Adrenal gland (tissue), 9 donors: ENCODE measurements at regions not wholly inside any gene's neighbourhood (a gene's known extent, or its start where the extent isn't known, plus 50 kb on each side); places are given as distances from the start of the nearest gene placed in this dataset.

ENCODE experiments used
- DNase-seq, 7 donors: peaks; one replicate each; pipeline ENCODE4 v3.0.0-alpha.2; 2019 to 2020
- H3K27ac ChIP-seq, 5 donors: fragments of 200-600 bp; sonication (generic) in 4 of 5; 1 replicate in 3 of 5; 2 replicates in 2 of 5; pipeline versions ENCODE4 v1.5.1 to v1.8.0; 2016 to 2020; ENCODE audit warnings: mild to moderate bottlenecking in 1 of 5
- H3K27me3 ChIP-seq: fragments of 200-600 bp; 2 replicates; pipeline ENCODE4 v1.8.0; 2021
- H3K36me3 ChIP-seq, 2 donors: fragments of 200-600 bp; replicated peaks in 1 of 2; 1 replicate in 1 of 2; 2 replicates in 1 of 2; pipeline versions ENCODE4 v1.5.1 to v1.8.0; 2018 to 2022
- H3K4me1 ChIP-seq, 2 donors: fragments of 200-600 bp; replicated peaks in 1 of 2; 1 replicate in 1 of 2; 2 replicates in 1 of 2; pipeline versions ENCODE4 v1.5.1 to v1.8.0; 2018 to 2021
- H3K4me3 ChIP-seq, 4 donors: fragments of 200-600 bp; sonication (generic) in 3 of 4; one replicate each; pipeline ENCODE4 v1.5.1; 2016 to 2018
- H3K9me3 ChIP-seq, 3 donors: fragments of 200-600 bp; sonication (generic) in 1 of 3; replicated peaks in 1 of 3; 1 replicate in 2 of 3; 2 replicates in 1 of 3; pipeline versions ENCODE4 v1.5.1 to v1.8.0; 2016 to 2021
- POLR2A ChIP-seq, 2 donors: fragments of 450-650 bp; IDR thresholded peaks; one replicate each; pipeline ENCODE4 v1.6.1; 2017; ENCODE audit warnings: antibody characterized with exemption in 2 of 2, mild to moderate bottlenecking in 2 of 2, moderate library complexity in 1 of 2
- WGBS, 4 donors: extraction: QIAGEN DNeasy Blood & Tissue Kit in 2 of 4; methylation state at CpG; one replicate each; pipeline versions ENCODE4 v1.1.5 to v1.1.7; 2013 to 2017; 5-methylcytosine and 5-hydroxymethylcytosine counted together
- intact Hi-C, 2 donors: fragments of 100-400 bp; cut with DNase I; formaldehyde crosslinking; loops; one replicate each; pipeline versions ENCODE4 v1.14.1 to v1.15.0; 2022 to 2023
- TF ChIP-seq, protein P1 (sequence below), 6 experiments: fragments of 450-650 bp in 4 of 6; fragments of 200-600 bp in 2 of 6; sonication (generic) in 1 of 6; IDR thresholded peaks; 1 replicate in 5 of 6; 2 replicates in 1 of 6; pipeline versions ENCODE4 v1.5.1 to v1.8.0; 2016 to 2021; ENCODE audit warnings: antibody characterized with exemption in 6 of 6, mild to moderate bottlenecking in 2 of 6, moderate library complexity in 1 of 6
- donor health status: healthy with polysubstance abuse.
- donor health status: Bipolar disorder and iron deficiency.
- donor health status: DM: yes; HTN: yes; CAD: no.
- donor health status: DM: no; HTN: no; CAD: no.
- donor health status: DM: no; HTN: no; CAD: no.

DNA sequence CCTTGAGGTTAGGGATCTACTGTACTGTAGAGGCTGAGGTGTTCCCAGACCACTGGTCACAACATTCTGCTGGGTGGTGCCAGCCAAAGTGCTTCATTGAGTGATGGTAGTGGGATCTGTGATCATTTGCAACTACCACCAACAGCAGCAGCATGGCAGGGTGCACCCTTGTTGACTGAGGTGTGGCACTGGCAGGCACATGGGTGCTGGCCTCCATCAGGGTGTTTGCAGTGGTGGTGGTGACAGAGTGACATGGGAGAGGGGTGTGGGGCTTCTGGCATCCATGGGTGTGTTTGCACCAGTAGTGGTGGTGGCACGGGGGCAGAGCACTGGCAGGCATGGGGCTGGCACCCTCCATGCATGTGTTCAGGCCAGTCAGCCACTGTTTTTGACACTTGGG lies 183.7 kb upstream of the LYPLAL1 start:
- no peak overlapping the region for H3K4me3 ChIP-seq
- WGBS, 4 donors: 86 to 100% (median 95%) methylated on average over 1 of the region's 1 CpG
- no peak for TF ChIP-seq POLR2A (IDR thresholded peaks at IDR 0.05)
- TF ChIP-seq, protein P1, sequence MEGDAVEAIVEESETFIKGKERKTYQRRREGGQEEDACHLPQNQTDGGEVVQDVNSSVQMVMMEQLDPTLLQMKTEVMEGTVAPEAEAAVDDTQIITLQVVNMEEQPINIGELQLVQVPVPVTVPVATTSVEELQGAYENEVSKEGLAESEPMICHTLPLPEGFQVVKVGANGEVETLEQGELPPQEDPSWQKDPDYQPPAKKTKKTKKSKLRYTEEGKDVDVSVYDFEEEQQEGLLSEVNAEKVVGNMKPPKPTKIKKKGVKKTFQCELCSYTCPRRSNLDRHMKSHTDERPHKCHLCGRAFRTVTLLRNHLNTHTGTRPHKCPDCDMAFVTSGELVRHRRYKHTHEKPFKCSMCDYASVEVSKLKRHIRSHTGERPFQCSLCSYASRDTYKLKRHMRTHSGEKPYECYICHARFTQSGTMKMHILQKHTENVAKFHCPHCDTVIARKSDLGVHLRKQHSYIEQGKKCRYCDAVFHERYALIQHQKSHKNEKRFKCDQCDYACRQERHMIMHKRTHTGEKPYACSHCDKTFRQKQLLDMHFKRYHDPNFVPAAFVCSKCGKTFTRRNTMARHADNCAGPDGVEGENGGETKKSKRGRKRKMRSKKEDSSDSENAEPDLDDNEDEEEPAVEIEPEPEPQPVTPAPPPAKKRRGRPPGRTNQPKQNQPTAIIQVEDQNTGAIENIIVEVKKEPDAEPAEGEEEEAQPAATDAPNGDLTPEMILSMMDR (IDR thresholded peaks at IDR 0.05): no peak
- H3K9me3 ChIP-seq: no peaks in the 10 kb centered on the region
- intact Hi-C loops: no loop called here
- no peak overlapping the region for H3K27ac ChIP-seq
- H3K27me3 ChIP-seq: no peaks in the 10 kb centered on the region
- DNase-seq: no peak
- H3K36me3 ChIP-seq: no peaks in the 10 kb centered on the region
- no peaks in the 10 kb centered on the region for H3K4me1 ChIP-seq

DNA sequence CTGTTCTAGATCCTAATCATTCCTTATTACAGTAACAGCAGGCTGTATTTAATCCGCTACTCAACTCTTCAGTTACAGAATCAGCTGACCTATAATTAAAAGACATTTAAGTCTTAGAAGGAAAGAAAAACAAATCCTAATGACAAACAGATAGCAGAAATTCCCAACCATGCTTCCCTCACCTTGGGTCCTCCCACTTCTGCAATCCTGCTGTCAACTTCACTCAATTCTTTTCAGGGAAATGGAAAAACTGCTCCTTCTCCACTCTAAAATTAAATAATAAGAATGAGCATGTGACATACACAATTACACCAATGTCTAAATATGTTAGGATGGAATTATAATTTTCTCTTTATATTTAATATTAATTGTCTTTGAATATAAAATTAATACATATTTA lies 182.6 kb upstream of the LYPLAL1 start:
- Histone ChIP-seq H3K36me3 (no peaks in the 10 kb centered on the region), H3K9me3 (no peaks in the 10 kb centered on the region), H3K27me3 (no peaks in the 10 kb centered on the region), H3K4me3 (no peak overlapping the region), H3K4me1 (no peaks in the 10 kb centered on the region), H3K27ac (no peak overlapping the region)
- TF ChIP-seq, protein P1 (IDR thresholded peaks at IDR 0.05): no peak
- no peak for TF ChIP-seq POLR2A (IDR thresholded peaks at IDR 0.05)
- 77 to 90% (median 86%) methylated on average over 1 of the region's 1 CpG for WGBS, 4 donors
- no peak for DNase-seq
- intact Hi-C loops: no loop called here

DNA sequence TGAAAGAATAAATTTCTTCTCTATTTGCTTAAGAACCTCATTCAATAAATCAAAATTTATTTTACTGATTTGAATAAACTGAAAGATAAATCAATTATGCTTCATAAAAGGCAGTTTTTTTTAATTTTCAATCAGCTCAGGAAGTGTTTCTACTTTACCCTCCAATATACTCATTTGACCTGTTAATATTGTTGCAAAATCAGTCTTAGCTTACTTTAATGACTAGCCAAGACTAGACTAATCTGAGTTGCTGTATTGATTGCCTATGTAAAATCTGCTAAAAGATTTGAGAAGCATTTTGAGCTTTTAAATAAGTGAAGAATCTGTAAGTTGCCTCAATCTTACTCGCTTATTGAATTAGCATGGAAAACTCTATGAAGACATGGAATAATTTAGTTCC lies 179.1 kb upstream of the LYPLAL1 start:
- no peaks in the 10 kb centered on the region for H3K36me3 ChIP-seq
- H3K27me3 ChIP-seq: no peaks in the 10 kb centered on the region
- no peaks in the 10 kb centered on the region for H3K4me1 ChIP-seq
- TF ChIP-seq POLR2A (IDR thresholded peaks at IDR 0.05): no peak
- TF ChIP-seq, protein P1 (IDR thresholded peaks at IDR 0.05): no peak
- H3K9me3 ChIP-seq: no peaks in the 10 kb centered on the region
- DNase-seq: no peak
- WGBS, 4 donors: 79 to 96% (median 92%) methylated on average over 1 of the region's 1 CpG
- H3K4me3 ChIP-seq: no peak overlapping the region
- H3K27ac ChIP-seq: no peak overlapping the region
- intact Hi-C loops: no loop called here

DNA sequence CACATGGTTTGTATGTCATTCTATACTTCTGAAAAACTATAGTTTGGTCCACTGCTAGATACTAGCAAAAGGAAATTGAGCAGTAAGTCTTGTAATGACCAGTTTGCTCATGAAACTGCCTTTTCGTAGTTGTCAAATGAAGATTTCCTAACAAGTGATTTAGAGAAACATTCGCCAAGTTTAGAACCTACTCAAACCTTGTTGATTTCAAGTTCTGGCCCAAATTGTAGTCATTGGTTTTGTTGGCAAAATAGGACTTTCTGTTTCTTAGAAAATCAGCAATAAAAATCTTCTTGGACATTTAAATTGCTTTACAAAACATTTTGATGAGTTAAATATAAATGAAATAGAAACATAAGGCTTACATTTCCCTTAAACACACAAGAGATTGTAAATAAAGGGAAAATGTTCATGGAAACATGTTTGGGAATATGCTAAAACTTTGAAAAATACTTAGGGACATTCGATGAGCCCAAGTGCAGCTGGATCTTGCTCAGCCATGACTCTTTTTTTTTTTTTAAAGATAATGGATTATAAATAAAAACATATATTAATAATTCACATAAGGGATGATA lies 178.5 kb upstream of the LYPLAL1 start:
- Histone ChIP-seq H3K36me3 (no peaks in the 10 kb centered on the region), H3K27me3 (no peaks in the 10 kb centered on the region), H3K4me1 (no peaks in the 10 kb centered on the region), H3K27ac (no peak overlapping the region), H3K4me3 (no peak overlapping the region), H3K9me3 (no peaks in the 10 kb centered on the region)
- intact Hi-C loops: no loop called here
- TF ChIP-seq, protein P1 (IDR thresholded peaks at IDR 0.05): no peak
- TF ChIP-seq POLR2A (IDR thresholded peaks at IDR 0.05): no peak
- no peak for DNase-seq
- WGBS, 4 donors: 83 to 89% (median 86%) methylated on average over 3 of the region's 3 CpGs
